IMR-90 (cell line): ENCODE measurements at regions not wholly inside any gene's neighbourhood (a gene's known extent, or its start where the extent isn't known, plus 50 kb on each side); places are given as distances from the start of the nearest gene placed in this dataset.

Experiments
- ATAC-seq: fragments of 200-7000 bp; cut with Tn5 transposase; 2 replicates; pipeline ENCODE4 v1.9.1; 2020; ENCODE audit warnings: low read depth, mild to moderate bottlenecking, moderate library complexity
- BruUV-seq: library from RNA; stranded (reverse); fragments of 400-500 nt; replicated peaks from 2 replicates; lab custom pipeline; 2021; lab: Mats Ljungman, UMichigan
- CTCF ChIA-PET: fragments of 300-600 bp; formaldehyde crosslinking; extraction: SDS; loops from one replicate; lab custom pipeline; 2021; ENCODE audit warnings: antibody characterized with exemption; lab: Yijun Ruan, JAX
- POLR2A ChIA-PET: fragments of 300-600 bp; sonication (Branson Sonifier 250); formaldehyde crosslinking; loops from one replicate; lab custom pipeline; 2022; ENCODE audit warnings: antibody characterized with exemption; ENCODE audit not compliant: unreplicated experiment; lab: Charles Lee
- DNase-seq: peaks from one replicate; pipeline ENCODE4 v3.0.0; 2013
- H2AFZ ChIP-seq: replicated peaks from 2 replicates; pipeline ENCODE3; 2013; ENCODE audit warnings: low read length, mild to moderate bottlenecking; ENCODE audit not compliant: poor library complexity
- H2AK5ac ChIP-seq: 2 replicates; pipeline ENCODE4 v1.6.1; 2013; ENCODE audit warnings: low read depth, low read length, inconsistent platforms
- H2AK9ac ChIP-seq: replicated peaks from 2 replicates; pipeline ENCODE3; 2013; ENCODE audit warnings: mild to moderate bottlenecking, low read depth, low read length, moderate library complexity; ENCODE audit not compliant: poor library complexity
- H2BK120ac ChIP-seq: 2 replicates; pipeline ENCODE4 v1.6.1; 2013; ENCODE audit warnings: low read depth, low read length, inconsistent platforms
- H2BK15ac ChIP-seq: 3 replicates; pipeline ENCODE4 v1.6.1; 2013; ENCODE audit warnings: low read depth, low read length, inconsistent platforms
- H2BK20ac ChIP-seq: 2 replicates; pipeline ENCODE4 v1.6.1; 2013; ENCODE audit warnings: low read depth, mild to moderate bottlenecking, inconsistent platforms, low read length, moderate library complexity
- H2BK5ac ChIP-seq: 2 replicates; pipeline ENCODE4 v1.6.1; 2013; ENCODE audit warnings: mild to moderate bottlenecking, low read depth, low read length, inconsistent platforms; ENCODE audit not compliant: poor library complexity, severe bottlenecking
- H3K14ac ChIP-seq: replicated peaks from 2 replicates; pipeline ENCODE4 v1.6.1; 2013; ENCODE audit warnings: low read depth, low read length, inconsistent platforms
- H3K18ac ChIP-seq: 2 replicates; pipeline ENCODE4 v1.6.1; 2013; ENCODE audit warnings: low read depth, low read length, control low read depth
- H3K23ac ChIP-seq: 2 replicates; pipeline ENCODE4 v1.6.1; 2013; ENCODE audit warnings: low read depth, low read length, inconsistent platforms
- H3K27ac ChIP-seq: 2 replicates; pipeline ENCODE4 v1.5.1; 2013; ENCODE audit warnings: mild to moderate bottlenecking, control low read depth, low read length; ENCODE audit not compliant: insufficient read depth
- H3K27me3 ChIP-seq: 2 replicates; pipeline ENCODE4 v1.6.1; 2013; ENCODE audit warnings: low read length; ENCODE audit not compliant: control insufficient read depth, insufficient read depth
- H3K36me3 ChIP-seq: 2 replicates; pipeline ENCODE4 v1.6.1; 2013; ENCODE audit warnings: low read length, mixed read lengths; ENCODE audit not compliant: control insufficient read depth, insufficient read depth
- H3K4ac ChIP-seq: 2 replicates; pipeline ENCODE4 v1.6.1; 2013; ENCODE audit warnings: low read depth, low read length, inconsistent platforms
- H3K4me1 ChIP-seq: 2 replicates; pipeline ENCODE4 v1.6.1; 2013; ENCODE audit warnings: low read length, mixed read lengths; ENCODE audit not compliant: control insufficient read depth, insufficient read depth
- H3K4me2 ChIP-seq: 2 replicates; pipeline ENCODE4 v1.6.1; 2013; ENCODE audit warnings: low read depth, mild to moderate bottlenecking, control low read depth, low read length, moderate library complexity
- H3K4me3 ChIP-seq: 2 replicates; pipeline ENCODE4 v1.5.1; 2013; ENCODE audit warnings: low read depth, mild to moderate bottlenecking, control low read depth, low read length, moderate library complexity; ENCODE audit not compliant: insufficient read depth
- H3K56ac ChIP-seq: 2 replicates; pipeline ENCODE4 v1.6.1; 2013; ENCODE audit warnings: low read length, inconsistent platforms; ENCODE audit not compliant: insufficient read depth; ENCODE audit errors: extremely low read depth
- H3K79me1 ChIP-seq, 2 experiments: 2 replicates each; pipeline ENCODE4 v1.6.1; 2013; ENCODE audit warnings: low read length in 2 of 2, inconsistent platforms in 1 of 2, low read depth in 1 of 2
- H3K9ac ChIP-seq: 2 replicates; pipeline ENCODE4 v1.6.1; 2013; ENCODE audit warnings: low read depth, low read length, control low read depth
- H3K9me1 ChIP-seq: 2 replicates; pipeline ENCODE4 v1.6.1; 2013; ENCODE audit warnings: low read length, inconsistent platforms; ENCODE audit not compliant: insufficient read depth
- H3K9me3 ChIP-seq: 2 replicates; pipeline ENCODE4 v1.6.1; 2013; ENCODE audit warnings: low read length; ENCODE audit not compliant: control insufficient read depth, insufficient read depth
- H4K20me1 ChIP-seq: 2 replicates; pipeline ENCODE4 v1.6.1; 2013; ENCODE audit warnings: low read length, inconsistent platforms; ENCODE audit not compliant: insufficient read depth
- H4K5ac ChIP-seq: 2 replicates; pipeline ENCODE4 v1.6.1; 2013; ENCODE audit warnings: mild to moderate bottlenecking, low read depth, low read length, control low read depth
- H4K8ac ChIP-seq, 2 experiments: 2 replicates each; pipeline ENCODE4 v1.6.1; 2013; ENCODE audit warnings: low read depth in 2 of 2, low read length in 2 of 2, control low read depth in 1 of 2, inconsistent platforms in 1 of 2
- H4K91ac ChIP-seq: 2 replicates; pipeline ENCODE4 v1.6.1; 2013; ENCODE audit warnings: low read depth, low read length, inconsistent platforms; ENCODE audit not compliant: insufficient read depth
- BHLHE40 ChIP-seq: fragments of 150-350 bp; IDR thresholded peaks from 2 replicates; pipeline ENCODE4 v1.6.1; 2016; ENCODE audit warnings: mild to moderate bottlenecking, low read depth, low read length
- CEBPB ChIP-seq: IDR thresholded peaks from 2 replicates; pipeline ENCODE4 v1.6.1; 2012; ENCODE audit warnings: low read depth, low read length, improper control_type of control experiment
- CHD1 ChIP-seq: IDR thresholded peaks from 2 replicates; pipeline ENCODE4 v1.6.1; 2012; ENCODE audit warnings: low read depth, low read length, improper control_type of control experiment
- ELK1 ChIP-seq: fragments of 150-350 bp; IDR thresholded peaks from 2 replicates; pipeline ENCODE4 v1.6.1; 2016; ENCODE audit warnings: low read depth, mild to moderate bottlenecking, low read length, moderate library complexity, borderline replicate concordance
- FOS ChIP-seq: fragments of 150-350 bp; IDR thresholded peaks from 2 replicates; pipeline ENCODE4 v1.6.1; 2016; ENCODE audit warnings: low read depth, low read length
- MAFK ChIP-seq: IDR thresholded peaks from 2 replicates; pipeline ENCODE4 v1.6.1; 2012; ENCODE audit warnings: low read depth, low read length, improper control_type of control experiment
- MAZ ChIP-seq: IDR thresholded peaks from 2 replicates; pipeline ENCODE4 v1.6.1; 2012; ENCODE audit warnings: low read depth, mild to moderate bottlenecking, low read length, improper control_type of control experiment, moderate library complexity, borderline replicate concordance
- MXI1 ChIP-seq: IDR thresholded peaks from 2 replicates; pipeline ENCODE4 v1.6.1; 2012; ENCODE audit warnings: low read depth, mild to moderate bottlenecking, low read length, moderate library complexity, borderline replicate concordance
- NFE2L2 ChIP-seq: fragments of 150-350 bp; IDR thresholded peaks from 2 replicates; pipeline ENCODE4 v1.6.1; 2016; ENCODE audit warnings: low read depth, mild to moderate bottlenecking, low read length
- POLR2A ChIP-seq: IDR thresholded peaks from 2 replicates; pipeline ENCODE4 v1.6.1; 2012; ENCODE audit warnings: mild to moderate bottlenecking, low read depth, low read length
- RAD21 ChIP-seq: IDR thresholded peaks from 2 replicates; pipeline ENCODE4 v1.6.1; 2012; ENCODE audit warnings: low read length, improper control_type of control experiment
- RCOR1 ChIP-seq: IDR thresholded peaks from 2 replicates; pipeline ENCODE4 v1.6.1; 2012; ENCODE audit warnings: mild to moderate bottlenecking, low read length, improper control_type of control experiment; ENCODE audit not compliant: insufficient replicate concordance
- RFX5 ChIP-seq: IDR thresholded peaks from 2 replicates; pipeline ENCODE4 v1.8.0; 2012; ENCODE audit warnings: low read depth, mild to moderate bottlenecking, low read length, moderate library complexity
- SMC3 ChIP-seq: fragments of 150-350 bp; IDR thresholded peaks from 2 replicates; pipeline ENCODE4 v1.6.1; 2016; ENCODE audit warnings: low read depth, mild to moderate bottlenecking, antibody characterized with exemption, low read length, moderate library complexity
- WGBS, 2 experiments: methylation state at CpG; one replicate each; pipeline versions ENCODE4 v1.1.5 to v1.1.7; 2013; ENCODE audit warnings: missing lambda C conversion rate in 2 of 2; ENCODE audit not compliant: insufficient read length in 1 of 2; ENCODE audit errors: extremely low coverage in 2 of 2; 5-methylcytosine and 5-hydroxymethylcytosine counted together
- dilution Hi-C: fragments of 300-500 bp; cut with HindIII; formaldehyde crosslinking; loops from one replicate; pipeline ENCODE4 v1.14.3; 2018; ENCODE audit warnings: low sequenced_read_pairs; ENCODE audit not compliant: unreplicated experiment
- in situ Hi-C: fragments of 300-500 bp; cut with MboI; formaldehyde crosslinking; loops from 3 replicates; pipeline ENCODE4 v1.14.3; 2019; ENCODE audit warnings: low sequenced_read_pairs, inconsistent platforms, mixed read lengths
- intact Hi-C: fragments of 100-400 bp; cut with micrococcal nuclease; formaldehyde crosslinking; loops from 2 replicates; pipeline ENCODE4 v1.10.0; 2022
- TF ChIP-seq, protein P1 (sequence below): fragments of 150-350 bp; IDR thresholded peaks from 2 replicates; pipeline ENCODE4 v1.6.1; 2017; ENCODE audit warnings: mild to moderate bottlenecking, antibody characterized with exemption, low read length, low read depth
- TF ChIP-seq, protein P2 (sequence below): conservative IDR thresholded peaks from 2 replicates; pipeline ENCODE4 v1.5.1; 2012; ENCODE audit warnings: mild to moderate bottlenecking, low read depth, low read length, improper control_type of control experiment

DNA sequence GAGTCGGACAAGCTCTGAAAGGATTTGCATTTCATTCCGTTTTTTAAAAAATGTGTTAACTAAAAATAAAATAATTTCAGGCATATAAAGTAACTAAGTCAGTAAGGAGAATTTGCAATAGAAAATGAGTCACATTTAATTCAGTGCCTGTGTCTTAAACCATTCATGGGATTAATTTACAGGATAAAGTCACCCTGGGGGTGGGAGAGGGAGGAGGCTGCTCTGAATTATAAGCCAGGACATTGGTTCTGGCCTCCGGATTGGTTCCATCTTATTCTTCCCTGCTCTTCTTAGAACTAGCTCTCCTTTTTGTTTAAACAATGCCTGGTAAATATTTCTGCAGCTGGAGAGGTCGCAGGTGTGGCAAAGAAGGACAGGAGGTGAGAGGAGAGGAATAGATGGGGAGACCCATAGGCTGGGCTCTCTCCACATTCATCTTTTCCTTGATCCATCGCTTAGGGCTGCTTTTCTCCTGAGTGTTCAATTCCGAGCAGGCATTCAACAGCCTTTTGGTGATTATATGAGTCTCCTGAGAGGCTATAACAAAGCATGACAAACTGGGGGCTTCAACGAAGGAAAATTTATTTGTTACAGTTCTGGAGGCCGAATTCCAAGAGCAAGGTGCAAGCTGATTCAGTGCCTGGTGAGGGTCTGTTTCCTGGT lies 319.2 kb downstream of the PHKB start:
- H3K4me1 ChIP-seq, result peaks cover 2% of the 10 kb centered on the region; the same call in 1 of the 2 replicates
- no peak overlapping the region for H2AK5ac ChIP-seq
- H3K23ac ChIP-seq, result no peak overlapping the region
- dilution Hi-C loops, result no loop called here
- H2BK120ac ChIP-seq, result no peak overlapping the region
- WGBS, 2 experiments, result no CpG with 5 or more reads among the region's 8 CpGs
- DNase-seq, result no peak
- no peak overlapping the region for H2AFZ ChIP-seq
- no peak for ATAC-seq
- no peaks in the 10 kb centered on the region for H4K20me1 ChIP-seq
- no peak overlapping the region for H2BK5ac ChIP-seq
- ChIA-PET CTCF (interaction anchor here (1.2 kb wide), 1 partner anchor 23 kb away, joined by 4 read pairs; no protein-coding TSS in a partner anchor), POLR2A (interaction anchor here (0.7 kb wide), 1 partner anchor 29 kb away, joined by 3 read pairs; no protein-coding TSS in a partner anchor)
- no peaks in the 10 kb centered on the region for H3K36me3 ChIP-seq
- H3K27me3 ChIP-seq, result no peaks in the 10 kb centered on the region; the same call in 1 of the 2 replicates
- H3K9me3 ChIP-seq, result no peaks in the 10 kb centered on the region
- H2AK9ac ChIP-seq, result no peak overlapping the region
- no peak overlapping the region for H3K9ac ChIP-seq
- no peak overlapping the region for H4K8ac ChIP-seq
- in situ Hi-C loops, result no loop called here
- no peak overlapping the region for H2BK20ac ChIP-seq
- H3K56ac ChIP-seq, result no peak overlapping the region
- no peak overlapping the region for H2BK15ac ChIP-seq
- no peak overlapping the region for H3K4me2 ChIP-seq
- H3K4ac ChIP-seq, result no peak overlapping the region
- H3K27ac ChIP-seq, result no peak overlapping the region
- no peak overlapping the region for H3K14ac ChIP-seq
- no peak overlapping the region for H4K91ac ChIP-seq
- H4K5ac ChIP-seq, result no peak overlapping the region
- intact Hi-C loops, result loop anchor here (10.0 kb wide), 1 partner anchor 184 kb away; no protein-coding TSS in a partner anchor
- TF ChIP-seq, protein P1, sequence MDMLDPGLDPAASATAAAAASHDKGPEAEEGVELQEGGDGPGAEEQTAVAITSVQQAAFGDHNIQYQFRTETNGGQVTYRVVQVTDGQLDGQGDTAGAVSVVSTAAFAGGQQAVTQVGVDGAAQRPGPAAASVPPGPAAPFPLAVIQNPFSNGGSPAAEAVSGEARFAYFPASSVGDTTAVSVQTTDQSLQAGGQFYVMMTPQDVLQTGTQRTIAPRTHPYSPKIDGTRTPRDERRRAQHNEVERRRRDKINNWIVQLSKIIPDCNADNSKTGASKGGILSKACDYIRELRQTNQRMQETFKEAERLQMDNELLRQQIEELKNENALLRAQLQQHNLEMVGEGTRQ, result no peak
- TF ChIP-seq MAFK (no peak), CEBPB (no peak), FOS (no peak), RFX5 (no peak), RCOR1 (no peak), ELK1 (no peak), POLR2A (no peak), RAD21 (no peak), CHD1 (no peak), NFE2L2 (no peak), MXI1 (no peak), BHLHE40 (no peak), MAZ (no peak), SMC3 (no peak)
- TF ChIP-seq, protein P2, sequence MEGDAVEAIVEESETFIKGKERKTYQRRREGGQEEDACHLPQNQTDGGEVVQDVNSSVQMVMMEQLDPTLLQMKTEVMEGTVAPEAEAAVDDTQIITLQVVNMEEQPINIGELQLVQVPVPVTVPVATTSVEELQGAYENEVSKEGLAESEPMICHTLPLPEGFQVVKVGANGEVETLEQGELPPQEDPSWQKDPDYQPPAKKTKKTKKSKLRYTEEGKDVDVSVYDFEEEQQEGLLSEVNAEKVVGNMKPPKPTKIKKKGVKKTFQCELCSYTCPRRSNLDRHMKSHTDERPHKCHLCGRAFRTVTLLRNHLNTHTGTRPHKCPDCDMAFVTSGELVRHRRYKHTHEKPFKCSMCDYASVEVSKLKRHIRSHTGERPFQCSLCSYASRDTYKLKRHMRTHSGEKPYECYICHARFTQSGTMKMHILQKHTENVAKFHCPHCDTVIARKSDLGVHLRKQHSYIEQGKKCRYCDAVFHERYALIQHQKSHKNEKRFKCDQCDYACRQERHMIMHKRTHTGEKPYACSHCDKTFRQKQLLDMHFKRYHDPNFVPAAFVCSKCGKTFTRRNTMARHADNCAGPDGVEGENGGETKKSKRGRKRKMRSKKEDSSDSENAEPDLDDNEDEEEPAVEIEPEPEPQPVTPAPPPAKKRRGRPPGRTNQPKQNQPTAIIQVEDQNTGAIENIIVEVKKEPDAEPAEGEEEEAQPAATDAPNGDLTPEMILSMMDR, result no peak
- no peaks in the 10 kb centered on the region for H3K79me1 ChIP-seq
- no peak overlapping the region for H3K4me3 ChIP-seq
- H3K18ac ChIP-seq, result no peak overlapping the region
- H3K9me1 ChIP-seq, result no peaks in the 10 kb centered on the region
- BruUV-seq, result no TSS peak
